Tibial nerve (tissue), 4 donors: ENCODE measurements at regions not wholly inside any gene's neighbourhood (a gene's known extent, or its start where the extent isn't known, plus 50 kb on each side); places are given as distances from the start of the nearest gene placed in this dataset.

ENCODE experiments used
- CTCF ChIP-seq, 5 experiments: fragments of 200-600 bp in 3 of 5; fragments of 450-650 bp in 2 of 5; sonication (generic) in 3 of 5; IDR thresholded peaks; one replicate each; pipeline ENCODE4 v1.5.1; 2016 to 2019; ENCODE audit warnings: antibody characterized with exemption in 5 of 5, mild to moderate bottlenecking in 3 of 5, moderate library complexity in 2 of 5
- EP300 ChIP-seq, 2 donors: sonication (generic); formaldehyde crosslinking; IDR thresholded peaks; one replicate each; pipeline ENCODE4 v1.6.1; 2017; ENCODE audit warnings: antibody characterized with exemption in 2 of 2, mild to moderate bottlenecking in 1 of 2
- POLR2A ChIP-seq, 2 donors: fragments of 450-650 bp; IDR thresholded peaks; one replicate each; pipeline ENCODE4 v1.6.1; 2017; ENCODE audit warnings: antibody characterized with exemption in 2 of 2, mild to moderate bottlenecking in 2 of 2, moderate library complexity in 2 of 2

GRCh38 chr10:33401300-33401699 lies 66.8 kb upstream of the NRP1 start:
- no peak for TF ChIP-seq CTCF (IDR thresholded peaks at IDR 0.05)
- no peak for TF ChIP-seq POLR2A (IDR thresholded peaks at IDR 0.05)
- no peak for TF ChIP-seq EP300 (IDR thresholded peaks at IDR 0.05)
